NCI-H345 (cell line): ENCODE measurements at regions not wholly inside any gene's neighbourhood (a gene's known extent, or its start where the extent isn't known, plus 50 kb on each side); places are given as distances from the start of the nearest gene placed in this dataset.

Experiments
- DNase-seq: peaks from one replicate; lab custom pipeline; 2025; lab: John Stamatoyannopoulos, UW

- DNase-seq, result no peak
These were observed 77.7 kb upstream of the SOX6 start for GRCh38 chr11:16434036-16434435.

GRCh38 chr11:16430674-16431073, 74.3 kb upstream of the SOX6 start:
- no peak for DNase-seq

GRCh38 chr11:16421826-16422225, 65.5 kb upstream of the SOX6 start:
- no peak for DNase-seq

GRCh38 chr11:16418428-16419097, 62.2 kb upstream of the SOX6 start:
- no peak for DNase-seq

- no peak for DNase-seq
These were observed 56.3 kb upstream of the SOX6 start for GRCh38 chr11:16412525-16413172.

GRCh38 chr11:16410479-16410878, 54.1 kb upstream of the SOX6 start:
- no peak for DNase-seq

- DNase-seq, result no peak
These were observed 52.3 kb upstream of the SOX6 start for GRCh38 chr11:16408619-16409018.

GRCh38 chr11:16406226-16406625, 49.9 kb upstream of the SOX6 start:
- DNase-seq, result no peak
